ENCODE measurements at regions not wholly inside any gene's neighbourhood (a gene's known extent, or its start where the extent isn't known, plus 50 kb on each side); places are given as distances from the start of the nearest gene placed in this dataset.

GRCh38 chr4:37068580-37068979 lies 176.0 kb upstream of the NWD2 start:
- TF ChIP-seq POLR2A (IDR thresholded peaks at IDR 0.05) = no peak
- no peak for TF ChIP-seq CTCF (IDR thresholded peaks at IDR 0.05)
